ENCODE measurements at regions not wholly inside any gene's neighbourhood (a gene's known extent, or its start where the extent isn't known, plus 50 kb on each side); places are given as distances from the start of the nearest gene placed in this dataset.

DNA sequence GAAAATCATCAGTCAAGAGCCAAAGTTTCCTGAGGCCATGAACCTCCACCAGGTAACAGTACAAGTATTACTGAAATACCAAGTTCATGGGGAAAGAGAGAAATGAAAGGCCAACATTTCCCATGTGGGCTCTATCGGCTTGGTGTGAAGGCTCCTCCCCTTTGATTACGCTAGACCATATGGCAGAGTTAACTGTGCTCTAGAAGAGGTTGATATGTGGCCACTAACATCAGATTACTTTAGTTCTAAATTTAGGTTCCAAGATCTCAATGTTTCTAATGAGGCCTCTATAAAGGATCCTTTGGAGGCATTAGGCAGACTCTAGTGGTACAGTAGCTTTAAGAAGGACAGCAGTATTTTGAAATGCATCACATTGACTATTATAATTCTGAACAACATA, 127.1 kb downstream of the SEMA6D start:
- Histone ChIP-seq H3K27me3 (no peaks in the 10 kb centered on the region), H3K27ac (no peak overlapping the region), H3K4me1 (no peaks in the 10 kb centered on the region), H3K9me3 (no peaks in the 10 kb centered on the region), H3K36me3 (no peaks in the 10 kb centered on the region), H3K4me3 (no peak overlapping the region)
- intact Hi-C loops (cut with DNase I; ENCODE audit: low total_unique reads), result no loop called here
- TF ChIP-seq, protein P1, sequence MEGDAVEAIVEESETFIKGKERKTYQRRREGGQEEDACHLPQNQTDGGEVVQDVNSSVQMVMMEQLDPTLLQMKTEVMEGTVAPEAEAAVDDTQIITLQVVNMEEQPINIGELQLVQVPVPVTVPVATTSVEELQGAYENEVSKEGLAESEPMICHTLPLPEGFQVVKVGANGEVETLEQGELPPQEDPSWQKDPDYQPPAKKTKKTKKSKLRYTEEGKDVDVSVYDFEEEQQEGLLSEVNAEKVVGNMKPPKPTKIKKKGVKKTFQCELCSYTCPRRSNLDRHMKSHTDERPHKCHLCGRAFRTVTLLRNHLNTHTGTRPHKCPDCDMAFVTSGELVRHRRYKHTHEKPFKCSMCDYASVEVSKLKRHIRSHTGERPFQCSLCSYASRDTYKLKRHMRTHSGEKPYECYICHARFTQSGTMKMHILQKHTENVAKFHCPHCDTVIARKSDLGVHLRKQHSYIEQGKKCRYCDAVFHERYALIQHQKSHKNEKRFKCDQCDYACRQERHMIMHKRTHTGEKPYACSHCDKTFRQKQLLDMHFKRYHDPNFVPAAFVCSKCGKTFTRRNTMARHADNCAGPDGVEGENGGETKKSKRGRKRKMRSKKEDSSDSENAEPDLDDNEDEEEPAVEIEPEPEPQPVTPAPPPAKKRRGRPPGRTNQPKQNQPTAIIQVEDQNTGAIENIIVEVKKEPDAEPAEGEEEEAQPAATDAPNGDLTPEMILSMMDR (IDR thresholded peaks at IDR 0.05), result no peak
- no peak for DNase-seq

DNA sequence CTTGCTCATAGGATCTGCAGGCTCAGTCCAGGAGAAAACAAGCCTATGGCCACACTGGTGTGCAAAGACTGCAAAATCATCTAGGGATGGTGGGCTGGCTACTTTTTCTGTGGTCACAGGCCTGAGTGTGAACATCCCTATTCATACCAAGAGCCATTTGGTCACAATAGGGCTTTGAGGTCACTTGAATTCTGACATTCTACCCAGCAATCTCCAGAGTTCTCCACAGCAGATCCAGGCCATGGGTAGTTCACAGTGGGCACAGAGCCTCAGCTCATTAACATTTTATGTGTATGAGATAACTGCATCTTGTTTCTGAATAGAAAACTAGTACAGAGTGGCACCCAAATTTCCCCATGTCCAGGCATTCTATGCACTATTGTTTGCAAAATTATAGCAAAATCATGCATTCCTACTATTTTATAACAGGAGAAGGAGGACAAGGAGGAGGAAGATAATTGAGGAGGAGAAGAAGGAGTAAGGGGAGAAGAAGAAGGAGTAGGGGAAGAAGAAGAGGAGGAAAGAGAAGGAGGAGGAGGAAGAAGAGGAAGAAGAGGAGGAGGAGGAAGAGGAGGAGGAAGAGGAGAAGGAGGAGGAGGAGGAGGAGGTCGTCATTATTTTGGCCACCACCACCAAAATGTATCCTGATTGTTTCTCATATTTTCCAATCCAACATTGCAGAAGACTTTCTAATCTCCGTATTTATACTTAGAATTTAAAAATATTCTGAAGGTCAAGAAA, 129.0 kb downstream of the SEMA6D start:
- Histone ChIP-seq H3K27me3 (no peaks in the 10 kb centered on the region), H3K36me3 (no peaks in the 10 kb centered on the region), H3K4me1 (no peaks in the 10 kb centered on the region), H3K27ac (no peak overlapping the region), H3K4me3 (no peak overlapping the region), H3K9me3 (no peaks in the 10 kb centered on the region)
- TF ChIP-seq, protein P1 (IDR thresholded peaks at IDR 0.05), result no peak
- DNase-seq, result no peak
- intact Hi-C loops (cut with DNase I; ENCODE audit: low total_unique reads), result no loop called here

DNA sequence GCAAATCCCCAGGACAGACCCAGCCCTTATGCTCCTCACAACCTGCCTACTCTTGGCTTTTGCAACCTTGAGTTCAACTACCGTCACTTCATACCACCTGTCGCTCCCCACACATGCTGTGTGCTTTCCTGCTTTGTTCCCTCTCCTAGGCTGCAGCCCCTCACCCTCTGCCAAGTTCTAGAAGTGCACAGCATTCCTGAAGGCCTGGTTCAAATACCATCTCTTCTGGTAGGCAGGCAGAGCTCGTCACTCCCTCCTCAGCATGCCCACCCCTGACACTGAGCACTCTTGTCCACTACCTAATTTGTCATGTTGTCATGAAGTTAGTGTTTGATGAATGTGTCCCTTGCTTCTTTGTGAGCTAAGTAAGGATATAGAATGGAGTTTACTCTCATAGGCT, 129.6 kb downstream of the SEMA6D start:
- TF ChIP-seq, protein P1 (IDR thresholded peaks at IDR 0.05), result no peak

DNA sequence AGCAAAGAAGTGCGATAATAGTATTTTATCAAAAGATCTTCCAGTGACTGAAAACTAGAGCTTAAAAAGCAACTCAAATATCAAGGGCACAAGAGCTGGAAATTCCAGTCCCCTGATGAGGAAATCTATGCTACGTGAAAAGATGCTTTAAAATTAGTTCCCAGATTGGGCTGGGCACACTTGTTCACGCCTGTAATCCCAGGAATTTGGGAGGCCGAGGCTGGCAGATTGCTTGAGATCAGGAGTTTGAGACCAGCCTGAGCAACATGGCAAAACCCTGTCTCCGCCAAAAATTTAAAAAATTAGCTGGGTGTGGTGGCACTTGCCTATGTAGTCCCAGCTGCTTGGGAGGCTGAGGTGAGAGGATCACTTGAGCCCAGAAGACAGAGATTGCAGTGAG, 138.8 kb downstream of the SEMA6D start:
- H3K4me1 ChIP-seq, result peaks cover 0 to 8% (median 0%) of the 10 kb centered on the region in 4 donors

More for the DNA sequence above, 129.6 kb downstream of the SEMA6D start:
- DNase-seq, result no peak
- intact Hi-C loops (cut with DNase I; ENCODE audit: low total_unique reads), result no loop called here
- H3K4me1 ChIP-seq, result no peaks in the 10 kb centered on the region
- H3K27ac ChIP-seq, result no peak overlapping the region
- H3K9me3 ChIP-seq, result no peaks in the 10 kb centered on the region
- no peaks in the 10 kb centered on the region for H3K36me3 ChIP-seq
- H3K27me3 ChIP-seq, result no peaks in the 10 kb centered on the region
- no peak overlapping the region for H3K4me3 ChIP-seq

GRCh38 chr15:47857014-47857775, 139.9 kb downstream of the SEMA6D start:
- intact Hi-C loops (cut with DNase I; ENCODE audit: low total_unique reads), result no loop called here
- H3K4me3 ChIP-seq, result no peak overlapping the region
- H3K4me1 ChIP-seq, result peaks cover 0 to 9% (median 0%) of the 10 kb centered on the region in 4 donors
- no peak for DNase-seq
- no peak overlapping the region for H3K27ac ChIP-seq
- TF ChIP-seq, protein P1 (IDR thresholded peaks at IDR 0.05), result no peak
- H3K9me3 ChIP-seq, result no peaks in the 10 kb centered on the region
- no peaks in the 10 kb centered on the region for H3K27me3 ChIP-seq
- no peaks in the 10 kb centered on the region for H3K36me3 ChIP-seq

More for the DNA sequence above, 138.8 kb downstream of the SEMA6D start:
- no peak for DNase-seq
- TF ChIP-seq, protein P1 (IDR thresholded peaks at IDR 0.05), result no peak
- Histone ChIP-seq H3K9me3 (no peaks in the 10 kb centered on the region), H3K27ac (no peak overlapping the region), H3K4me3 (no peak overlapping the region), H3K36me3 (no peaks in the 10 kb centered on the region), H3K27me3 (no peaks in the 10 kb centered on the region)
- intact Hi-C loops (cut with DNase I; ENCODE audit: low total_unique reads), result no loop called here
